H1 (cell line): ENCODE measurements at regions not wholly inside any gene's neighbourhood (a gene's known extent, or its start where the extent isn't known, plus 50 kb on each side); places are given as distances from the start of the nearest gene placed in this dataset.
A peak's percentile ranks its signal among the peaks of the same experiment; 100 is the strongest.

ENCODE experiments used
- CTCF ChIA-PET: fragments of 300-600 bp; sonication (Branson Sonifier 250); formaldehyde crosslinking; loops from one replicate; lab custom pipeline; 2021; ENCODE audit not compliant: partially characterized antibody; lab: Charles Lee
- POLR2A ChIA-PET: fragments of 300-600 bp; sonication (Branson Sonifier 250); formaldehyde crosslinking; loops from one replicate; lab custom pipeline; 2021; ENCODE audit warnings: inconsistent platforms; ENCODE audit not compliant: partially characterized antibody; lab: Charles Lee
- DNase-seq, 2 experiments: peaks; one replicate each; pipeline versions ENCODE4 v3.0.0 to v3.0.0-alpha.2; 2010 to 2022; ENCODE audit warnings: low spot score in 2 of 2, low read depth in 1 of 2, mixed read lengths in 1 of 2
- FAIRE-seq: peaks from 2 replicates; lab custom pipeline; 2011; peaks lifted over from hg19 to GRCh38; lab: Jason Lieb, UNC
- H2AFZ ChIP-seq: 2 replicates; pipeline ENCODE4 v1.8.1; 2012; ENCODE audit warnings: low read length, inconsistent platforms
- H2AK5ac ChIP-seq: 2 replicates; pipeline ENCODE4 v1.6.1; 2013; ENCODE audit warnings: low read depth, low read length
- H2BK120ac ChIP-seq: replicated peaks from 2 replicates; pipeline ENCODE3; 2013; ENCODE audit warnings: low read depth, low read length, inconsistent platforms
- H2BK12ac ChIP-seq: 2 replicates; pipeline ENCODE4 v1.6.1; 2013; ENCODE audit warnings: low read depth, low read length
- H2BK15ac ChIP-seq: 2 replicates; pipeline ENCODE4 v1.6.1; 2013; ENCODE audit warnings: low read length
- H2BK20ac ChIP-seq: 2 replicates; pipeline ENCODE4 v1.6.1; 2013; ENCODE audit warnings: low read length
- H2BK5ac ChIP-seq: 2 replicates; pipeline ENCODE4 v1.6.1; 2013; ENCODE audit warnings: low read depth, low read length
- H3K14ac ChIP-seq: 2 replicates; pipeline ENCODE4 v1.6.1; 2013; ENCODE audit warnings: inconsistent platforms; ENCODE audit not compliant: insufficient read length
- H3K18ac ChIP-seq: 2 replicates; pipeline ENCODE4 v1.6.1; 2013; ENCODE audit warnings: low read length; ENCODE audit errors: extremely low read depth
- H3K23ac ChIP-seq: 2 replicates; pipeline ENCODE4 v1.6.1; 2013; ENCODE audit warnings: inconsistent platforms; ENCODE audit not compliant: insufficient read length
- H3K23me2 ChIP-seq: 2 replicates; pipeline ENCODE4 v1.6.1; 2013; ENCODE audit warnings: low read depth, low read length
- H3K27ac ChIP-seq: 2 replicates; pipeline ENCODE4 v1.6.1; 2011; ENCODE audit warnings: low read depth, low read length, inconsistent platforms
- H3K27me3 ChIP-seq, 4 experiments: replicated peaks in 1 of 4; 1 replicate in 1 of 4; 2 replicates in 3 of 4; pipeline versions ENCODE4 v1.6.1 to v1.8.1; 2011 to 2013; ENCODE audit warnings: low read length in 3 of 4, mild to moderate bottlenecking in 3 of 4, inconsistent platforms in 2 of 4, mixed read lengths in 2 of 4, moderate library complexity in 1 of 4; ENCODE audit not compliant: control insufficient read depth in 3 of 4, insufficient read depth in 3 of 4; ENCODE audit errors: extremely low read depth in 1 of 4
- H3K36me3 ChIP-seq, 4 experiments: 2 replicates each; pipeline versions ENCODE4 v1.6.1 to v1.8.1; 2011 to 2013; ENCODE audit warnings: mild to moderate bottlenecking in 4 of 4, low read length in 3 of 4, moderate library complexity in 2 of 4, control low read depth in 1 of 4, inconsistent platforms in 1 of 4; ENCODE audit not compliant: insufficient read depth in 4 of 4, control insufficient read depth in 2 of 4
- H3K4ac ChIP-seq: replicated peaks from 2 replicates; pipeline ENCODE3; 2013; ENCODE audit warnings: low read length, low read depth, mixed read lengths, inconsistent platforms; ENCODE audit not compliant: insufficient read length
- H3K4me1 ChIP-seq, 4 experiments: replicated peaks in 1 of 4; 1 replicate in 1 of 4; 2 replicates in 3 of 4; pipeline versions ENCODE4 v1.6.1 to v1.8.1; 2011 to 2013; ENCODE audit warnings: low read length in 3 of 4, inconsistent platforms in 2 of 4, mixed read lengths in 1 of 4; ENCODE audit not compliant: insufficient read depth in 4 of 4, control insufficient read depth in 3 of 4
- H3K4me2 ChIP-seq, 2 experiments: 2 replicates each; pipeline versions ENCODE4 v1.6.1 to v1.8.1; 2011 to 2013; ENCODE audit warnings: low read depth in 2 of 2, low read length in 2 of 2, control low read depth in 1 of 2, inconsistent platforms in 1 of 2, mild to moderate bottlenecking in 1 of 2; ENCODE audit not compliant: insufficient read depth in 1 of 2
- H3K4me3 ChIP-seq, 4 experiments: fragments of 200-600, 300-600 bp in 1 of 4; sonication (generic), shearing (Covaris generic), sonication (Bioruptor Twin) in 1 of 4; 2 replicates each; pipeline versions ENCODE4 v1.5.1 to v1.8.1; 2011 to 2016; ENCODE audit warnings: low read length in 4 of 4, low read depth in 3 of 4, control low read depth in 2 of 4, inconsistent platforms in 2 of 4, mild to moderate bottlenecking in 2 of 4, mixed read lengths in 1 of 4, moderate library complexity in 1 of 4; ENCODE audit not compliant: insufficient read depth in 2 of 4; ENCODE audit errors: extremely low read depth in 1 of 4
- H3K56ac ChIP-seq: replicated peaks from 2 replicates; pipeline ENCODE3; 2013; ENCODE audit warnings: low read depth, mild to moderate bottlenecking, mixed read lengths, low read length, inconsistent platforms; ENCODE audit not compliant: insufficient read length
- H3K79me1 ChIP-seq: 2 replicates; pipeline ENCODE4 v1.6.1; 2013; ENCODE audit warnings: low read depth, low read length, control low read depth
- H3K79me2 ChIP-seq, 2 experiments: 2 replicates each; pipeline versions ENCODE4 v1.6.1 to v1.8.1; 2012 to 2013; ENCODE audit warnings: low read length in 2 of 2, mild to moderate bottlenecking in 2 of 2, inconsistent platforms in 1 of 2; ENCODE audit not compliant: insufficient read depth in 2 of 2, control insufficient read depth in 1 of 2
- H3K9ac ChIP-seq, 4 experiments: replicated peaks in 1 of 4; 1 replicate in 1 of 4; 2 replicates in 3 of 4; pipeline versions ENCODE4 v1.6.1 to v1.8.1; 2011 to 2013; ENCODE audit warnings: low read depth in 3 of 4, low read length in 3 of 4, control low read depth in 2 of 4, mild to moderate bottlenecking in 2 of 4, moderate library complexity in 2 of 4, inconsistent platforms in 1 of 4; ENCODE audit errors: extremely low read depth in 1 of 4
- H3K9me3 ChIP-seq, 2 experiments: 2 replicates each; pipeline versions ENCODE4 v1.6.1 to v1.8.1; 2012 to 2013; ENCODE audit warnings: mild to moderate bottlenecking in 2 of 2, moderate library complexity in 2 of 2, control low read depth in 1 of 2, inconsistent platforms in 1 of 2, low read depth in 1 of 2, low read length in 1 of 2, mixed read lengths in 1 of 2; ENCODE audit not compliant: insufficient read depth in 2 of 2
- H4K20me1 ChIP-seq, 2 experiments: replicated peaks in 1 of 2; 2 replicates each; pipeline versions ENCODE3 to v1.8.1; 2011 to 2013; ENCODE audit warnings: inconsistent platforms in 2 of 2, low read length in 2 of 2, mild to moderate bottlenecking in 1 of 2; ENCODE audit not compliant: insufficient read depth in 2 of 2, control insufficient read depth in 1 of 2
- H4K5ac ChIP-seq: 2 replicates; pipeline ENCODE4 v1.6.1; 2013; ENCODE audit warnings: low read length, low read depth, mixed read lengths, inconsistent platforms; ENCODE audit not compliant: insufficient read length
- H4K8ac ChIP-seq: 2 replicates; pipeline ENCODE4 v1.8.0; 2013; ENCODE audit warnings: mild to moderate bottlenecking, moderate library complexity, low read length, inconsistent platforms; ENCODE audit not compliant: insufficient read depth; ENCODE audit errors: extremely low read depth
- H4K91ac ChIP-seq: replicated peaks from 2 replicates; pipeline ENCODE3; 2013; ENCODE audit warnings: low read length, mixed read lengths, inconsistent platforms; ENCODE audit not compliant: insufficient read length
- BCL11A ChIP-seq, 2 experiments: IDR thresholded peaks; one replicate each; pipeline ENCODE4 v1.6.1; 2011; ENCODE audit warnings: low read depth in 2 of 2, low read length in 2 of 2, mild to moderate bottlenecking in 2 of 2
- CTBP2 ChIP-seq: IDR thresholded peaks from 2 replicates; pipeline ENCODE4 v1.7.0; 2011; ENCODE audit warnings: borderline replicate concordance, mild to moderate bottlenecking, moderate library complexity, mixed read lengths, low read length; ENCODE audit not compliant: insufficient read depth, insufficient read length
- E2F6 ChIP-seq: IDR thresholded peaks from 2 replicates; pipeline ENCODE4 v1.6.1; 2012; ENCODE audit warnings: inconsistent platforms
- MAFK ChIP-seq: IDR thresholded peaks from 2 replicates; pipeline ENCODE4 v1.6.1; 2012; ENCODE audit warnings: low read depth, mild to moderate bottlenecking, improper control_type of control experiment, low read length
- MAX ChIP-seq: IDR thresholded peaks from 2 replicates; pipeline ENCODE4 v1.6.1; 2012; ENCODE audit warnings: inconsistent platforms
- RAD21 ChIP-seq, 2 experiments: IDR thresholded peaks in 1 of 2; conservative IDR thresholded peaks in 1 of 2; 2 replicates each; pipeline ENCODE4 v1.6.1; 2011; ENCODE audit warnings: low read depth in 2 of 2, low read length in 2 of 2, improper control_type of control experiment in 1 of 2, inconsistent platforms in 1 of 2, mild to moderate bottlenecking in 1 of 2, moderate library complexity in 1 of 2
- SIN3A ChIP-seq, 2 experiments: IDR thresholded peaks in 1 of 2; conservative IDR thresholded peaks in 1 of 2; 2 replicates each; pipeline ENCODE4 v1.6.1; 2011 to 2012; ENCODE audit warnings: low read length in 2 of 2, improper control_type of control experiment in 1 of 2, low read depth in 1 of 2, mild to moderate bottlenecking in 1 of 2
- SP2 ChIP-seq: IDR thresholded peaks from 2 replicates; pipeline ENCODE4 v1.6.1; 2012; ENCODE audit warnings: mild to moderate bottlenecking, low read length, inconsistent platforms
- SUZ12 ChIP-seq: fragments of 200-600 bp; sonication (generic); IDR thresholded peaks from 2 replicates; pipeline ENCODE4 v1.6.1; 2012; ENCODE audit warnings: mild to moderate bottlenecking, inconsistent platforms, low read length, moderate library complexity, mixed read lengths
- TBP ChIP-seq: IDR thresholded peaks from 2 replicates; pipeline ENCODE4 v1.6.1; 2011; ENCODE audit warnings: low read depth, low read length, improper control_type of control experiment
- YY1 ChIP-seq: IDR thresholded peaks from 2 replicates; pipeline ENCODE4 v1.6.1; 2011; ENCODE audit warnings: low read depth, mild to moderate bottlenecking, low read length
- WGBS, 2 experiments: shearing (Covaris generic) in 1 of 2; methylation state at CpG; one replicate each; pipeline versions ENCODE4 v1.1.6 to v1.1.7; 2013 to 2015; ENCODE audit warnings: low lambda C conversion rate in 2 of 2, mixed read lengths in 2 of 2, inconsistent platforms in 1 of 2, low coverage in 1 of 2, missing lambda C conversion rate in 1 of 2; ENCODE audit not compliant: insufficient replicate concordance in 2 of 2, insufficient coverage in 1 of 2, insufficient read length in 1 of 2; ENCODE audit errors: extremely low coverage in 1 of 2, missing lambda C conversion rate in 1 of 2; 5-methylcytosine and 5-hydroxymethylcytosine counted together
- TF ChIP-seq, protein P1 (sequence below): IDR thresholded peaks from 2 replicates; pipeline ENCODE4 v1.6.1; 2011; ENCODE audit warnings: low read depth, mild to moderate bottlenecking, low read length; ENCODE audit not compliant: insufficient read depth

- no peak overlapping the region for H3K23ac ChIP-seq
- 95% methylated on average over 7 of the region's 7 CpGs; no CpG with 5 or more reads in 1 of the 2 experiments for WGBS, 2 experiments
- H3K4ac ChIP-seq: no peak overlapping the region
- 0 out of 4 replicates have a peak overlapping the region, but pooled peaks of 1 of the 2 experiments have one; percentile 24 for H3K4me2 ChIP-seq
- no peaks in the 10 kb centered on the region for H3K79me2 ChIP-seq
- POLR2A ChIA-PET: no interaction called here
- no peaks in the 10 kb centered on the region for H3K36me3 ChIP-seq
- H4K91ac ChIP-seq: peak overlapping the region; percentile 0
- no peak overlapping the region for H4K8ac ChIP-seq
- H3K56ac ChIP-seq: no peak overlapping the region
- no peak overlapping the region for H2BK5ac ChIP-seq
- DNase-seq (peak in 1 of 2 experiments; percentile 3), FAIRE-seq (no peak)
- no peak overlapping the region for H2AFZ ChIP-seq
- peaks cover 0 to 14% (median 2%) of the 10 kb centered on the region in 4 experiments; a peak in 4 of 7 replicates for H3K4me1 ChIP-seq
- H3K18ac ChIP-seq: peak overlapping the region; percentile 48; the same call in 1 of the 2 replicates
- no peak overlapping the region for H3K9ac ChIP-seq
- no peak overlapping the region for H2BK20ac ChIP-seq
- no peak overlapping the region for H3K14ac ChIP-seq
- H2BK15ac ChIP-seq: peak overlapping the region; percentile 84
- H3K79me1 ChIP-seq: no peaks in the 10 kb centered on the region
- H3K27ac ChIP-seq: no peak overlapping the region
- no peak overlapping the region for H3K4me3 ChIP-seq
- H2AK5ac ChIP-seq: 0 out of 2 replicates have a peak overlapping the region, but pooled peaks have one; percentile 15
- no peaks in the 10 kb centered on the region for H3K9me3 ChIP-seq
- H3K27me3 ChIP-seq: no peaks in the 10 kb centered on the region; a peak in 1 of 7 replicates
- no peak overlapping the region for H2BK120ac ChIP-seq
- no peaks in the 10 kb centered on the region for H4K20me1 ChIP-seq
- CTCF ChIA-PET: interaction anchor here (1.0 to 2.3 kb wide), 3 partner anchors 18 to 133 kb away, joined by 3 to 7 read pairs (median 3); no protein-coding TSS in a partner anchor
- H3K23me2 ChIP-seq: no peaks in the 10 kb centered on the region
- no peak overlapping the region for H4K5ac ChIP-seq
- no peak overlapping the region for H2BK12ac ChIP-seq
- TF ChIP-seq MAFK: no peak
- TF ChIP-seq TBP: no peak
- no peak for TF ChIP-seq SIN3A (conservative IDR thresholded peaks at IDR 0.05 in 1 of 2, IDR thresholded peaks at IDR 0.05 in 1 of 2; ENCODE audit: low read depth in 1 of 2, low read length in 2 of 2)
- no peak for TF ChIP-seq RAD21 (IDR thresholded peaks at IDR 0.05 in 1 of 2, conservative IDR thresholded peaks at IDR 0.05 in 1 of 2; ENCODE audit: low read depth in 2 of 2, low read length in 2 of 2)
- no peak for TF ChIP-seq E2F6
- no peak for TF ChIP-seq SUZ12
- TF ChIP-seq, protein P1, sequence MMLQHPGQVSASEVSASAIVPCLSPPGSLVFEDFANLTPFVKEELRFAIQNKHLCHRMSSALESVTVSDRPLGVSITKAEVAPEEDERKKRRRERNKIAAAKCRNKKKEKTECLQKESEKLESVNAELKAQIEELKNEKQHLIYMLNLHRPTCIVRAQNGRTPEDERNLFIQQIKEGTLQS: no peak
- no peak for TF ChIP-seq MAX
- no peak for TF ChIP-seq SP2
- TF ChIP-seq YY1: no peak
- TF ChIP-seq CTBP2: no peak
- TF ChIP-seq BCL11A (IDR thresholded peaks at IDR 0.05; ENCODE audit: low read depth in 2 of 2, low read length in 2 of 2): no peak
These were observed 122.8 kb upstream of the PRR20G start for GRCh38 chr3:127410678-127411077.
